Osteocyte (in vitro differentiated cells): ENCODE measurements at regions not wholly inside any gene's neighbourhood (a gene's known extent, or its start where the extent isn't known, plus 50 kb on each side); places are given as distances from the start of the nearest gene placed in this dataset.

Experiments used
- DNase-seq: peaks from one replicate; pipeline ENCODE4 v3.0.0; 2021; ENCODE audit warnings: mixed read lengths; ENCODE audit not compliant: unreplicated experiment; ENCODE audit errors: extremely low spot score
- H3K27ac Mint-ChIP-seq: one replicate; pipeline ENCODE4 v1.8.0; 2021; ENCODE audit warnings: mild to moderate bottlenecking, mixed read lengths; ENCODE audit not compliant: unreplicated experiment
- H3K27me3 Mint-ChIP-seq: one replicate; pipeline ENCODE4 v1.8.0; 2021; ENCODE audit warnings: mixed read lengths; ENCODE audit not compliant: unreplicated experiment
- H3K36me3 Mint-ChIP-seq: one replicate; pipeline ENCODE4 v1.8.0; 2021; ENCODE audit warnings: mixed read lengths; ENCODE audit not compliant: unreplicated experiment
- H3K4me1 Mint-ChIP-seq: one replicate; pipeline ENCODE4 v1.8.0; 2021; ENCODE audit warnings: mixed read lengths; ENCODE audit not compliant: unreplicated experiment
- H3K4me3 Mint-ChIP-seq: one replicate; pipeline ENCODE4 v1.8.0; 2021; ENCODE audit warnings: mild to moderate bottlenecking, moderate library complexity, mixed read lengths; ENCODE audit not compliant: unreplicated experiment
- H3K9me3 Mint-ChIP-seq: one replicate; pipeline ENCODE4 v1.8.0; 2021; ENCODE audit warnings: mixed read lengths; ENCODE audit not compliant: unreplicated experiment
- CTCF ChIP-seq: fragments of 200-600 bp; sonication (generic); IDR thresholded peaks from 2 replicates; pipeline ENCODE4 v1.5.0; 2021; ENCODE audit warnings: antibody characterized with exemption, mild to moderate bottlenecking, moderate library complexity

- H3K9me3 Mint-ChIP-seq, result no peaks in the 10 kb centered on the region
- H3K4me3 Mint-ChIP-seq, result no peak overlapping the region
- H3K27me3 Mint-ChIP-seq, result no peaks in the 10 kb centered on the region
- DNase-seq, result no peak
- TF ChIP-seq CTCF, result no peak
- peaks cover 7% of the 10 kb centered on the region for H3K4me1 Mint-ChIP-seq
- no peaks in the 10 kb centered on the region for H3K36me3 Mint-ChIP-seq
- no peak overlapping the region for H3K27ac Mint-ChIP-seq
These were observed 69.9 kb upstream of the HS6ST1 start for GRCh38 chr2:128388499-128388941.

GRCh38 chr2:128389388-128390086 lies 70.9 kb upstream of the HS6ST1 start:
- no peak overlapping the region for H3K27ac Mint-ChIP-seq
- peaks cover 7% of the 10 kb centered on the region for H3K4me1 Mint-ChIP-seq
- no peak for TF ChIP-seq CTCF
- H3K27me3 Mint-ChIP-seq, result no peaks in the 10 kb centered on the region
- DNase-seq, result no peak
- no peaks in the 10 kb centered on the region for H3K9me3 Mint-ChIP-seq
- H3K36me3 Mint-ChIP-seq, result no peaks in the 10 kb centered on the region
- no peak overlapping the region for H3K4me3 Mint-ChIP-seq

DNA sequence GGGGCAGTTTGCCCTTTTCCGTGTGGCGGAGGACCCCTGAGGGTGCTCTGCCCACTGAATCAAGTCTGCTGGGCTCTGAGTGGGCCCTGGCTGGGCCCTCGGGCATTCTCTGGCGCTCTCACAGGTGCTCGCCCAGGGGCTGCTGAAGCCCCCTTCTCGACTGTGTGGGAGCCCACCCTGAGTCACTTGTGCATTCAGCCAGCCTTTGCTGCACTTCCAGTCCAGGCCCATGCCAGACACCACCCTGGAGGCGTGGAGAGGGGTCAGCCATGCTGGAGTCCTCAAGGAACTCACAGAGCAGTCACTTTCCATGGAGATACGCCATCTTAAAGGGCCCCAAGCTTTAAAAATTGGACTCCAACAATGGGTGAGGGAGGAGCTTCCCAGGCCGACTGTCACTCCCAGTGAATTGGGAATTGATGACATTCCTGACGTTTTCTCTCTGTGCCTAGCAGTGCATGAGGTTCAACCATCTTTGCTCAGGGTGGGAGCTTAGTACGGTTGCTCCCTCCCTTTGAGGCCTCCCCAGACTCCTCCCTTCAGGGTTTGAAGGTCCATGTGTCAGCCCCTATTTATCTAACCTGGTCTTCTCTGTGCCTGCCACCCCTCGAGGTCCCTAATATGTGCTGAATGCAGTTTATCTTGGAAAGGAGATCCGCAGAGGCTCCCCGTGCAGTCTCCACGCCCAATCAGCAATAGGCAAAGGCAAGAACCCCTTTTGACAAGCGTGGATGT lies 71.8 kb upstream of the HS6ST1 start:
- no peaks in the 10 kb centered on the region for H3K9me3 Mint-ChIP-seq
- no peak overlapping the region for H3K4me3 Mint-ChIP-seq
- H3K27me3 Mint-ChIP-seq, result no peaks in the 10 kb centered on the region
- DNase-seq, result no peak
- no peak for TF ChIP-seq CTCF
- peaks cover 7% of the 10 kb centered on the region for H3K4me1 Mint-ChIP-seq
- H3K27ac Mint-ChIP-seq, result no peak overlapping the region
- no peaks in the 10 kb centered on the region for H3K36me3 Mint-ChIP-seq

- Mint-ChIP-seq H3K27ac (no peak overlapping the region), H3K27me3 (no peaks in the 10 kb centered on the region), H3K9me3 (no peaks in the 10 kb centered on the region), H3K4me1 (peaks cover 13% of the 10 kb centered on the region), H3K4me3 (no peak overlapping the region), H3K36me3 (no peaks in the 10 kb centered on the region)
- no peak for TF ChIP-seq CTCF
- no peak for DNase-seq
These were observed 72.4 kb upstream of the HS6ST1 start for GRCh38 chr2:128390991-128391630.

- H3K4me3 Mint-ChIP-seq, result no peak overlapping the region
- TF ChIP-seq CTCF, result no peak
- H3K36me3 Mint-ChIP-seq, result no peaks in the 10 kb centered on the region
- peaks cover 19% of the 10 kb centered on the region for H3K4me1 Mint-ChIP-seq
- H3K9me3 Mint-ChIP-seq, result no peaks in the 10 kb centered on the region
- H3K27ac Mint-ChIP-seq, result no peak overlapping the region
- DNase-seq, result no peak
- no peaks in the 10 kb centered on the region for H3K27me3 Mint-ChIP-seq
These were observed 73.0 kb upstream of the HS6ST1 start for GRCh38 chr2:128391679-128392078.
